ENCODE measurements at regions not wholly inside any gene's neighbourhood (a gene's known extent, or its start where the extent isn't known, plus 50 kb on each side); places are given as distances from the start of the nearest gene placed in this dataset.

DNA sequence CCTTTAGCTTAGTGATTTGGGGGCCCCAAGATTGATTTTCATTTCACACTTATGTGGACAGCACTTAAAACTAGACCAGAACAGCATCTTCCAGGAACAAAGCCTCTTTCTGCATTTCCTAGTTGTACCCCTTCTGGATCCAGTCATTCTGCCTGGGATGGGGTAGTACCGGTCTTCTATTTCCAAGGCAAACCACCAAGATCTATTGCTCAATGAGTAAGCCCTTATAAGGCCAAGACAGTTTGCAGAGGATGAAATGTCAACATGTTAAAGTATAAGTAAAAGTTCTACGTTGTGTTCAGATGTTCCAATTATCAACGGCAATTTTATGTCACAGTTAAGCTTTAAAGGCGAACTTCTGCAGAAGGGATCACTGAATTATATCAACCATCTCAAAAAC, 106.9 kb upstream of the ZNF746 start:
- Histone ChIP-seq H3K79me1 (ENCODE audit: low read depth, low read length) (no peaks in the 10 kb centered on the region), H2BK120ac (replicated peaks; ENCODE audit: low read depth, low read length) (no peak overlapping the region), H3K4me3 (ENCODE audit: extremely low read depth in 1 of 4, insufficient read depth in 2 of 4, low read depth in 3 of 4, low read length in 4 of 4) (no peak overlapping the region), H2BK5ac (ENCODE audit: low read depth, low read length) (no peak overlapping the region), H3K9ac (replicated peaks in 1 of 4; ENCODE audit: extremely low read depth in 1 of 4, low read depth in 3 of 4, low read length in 3 of 4) (no peak overlapping the region), H3K18ac (ENCODE audit: extremely low read depth, low read length) (no peak overlapping the region), H3K36me3 (ENCODE audit: control insufficient read depth in 2 of 4, insufficient read depth in 4 of 4, low read length in 3 of 4) (peaks cover 0 to 11% (median 2%) of the 10 kb centered on the region in 4 experiments; a peak in 5 of 8 replicates), H3K23ac (ENCODE audit: insufficient read length) (no peak overlapping the region), H2BK20ac (ENCODE audit: low read length) (no peak overlapping the region), H3K56ac (replicated peaks; ENCODE audit: insufficient read length, low read depth, low read length) (no peak overlapping the region), H4K5ac (ENCODE audit: insufficient read length, low read depth, low read length) (no peak overlapping the region), H2AK5ac (ENCODE audit: low read depth, low read length) (no peak overlapping the region), H3K27ac (ENCODE audit: low read depth, low read length) (no peak overlapping the region), H3K79me2 (ENCODE audit: control insufficient read depth in 1 of 2, insufficient read depth in 2 of 2, low read length in 2 of 2) (no peaks in the 10 kb centered on the region), H3K4me1 (replicated peaks in 1 of 4; ENCODE audit: control insufficient read depth in 3 of 4, insufficient read depth in 4 of 4, low read length in 3 of 4) (no peaks in the 10 kb centered on the region), H3K23me2 (ENCODE audit: low read depth, low read length) (no peaks in the 10 kb centered on the region), H4K8ac (ENCODE audit: extremely low read depth, insufficient read depth, low read length) (no peak overlapping the region), H3K9me3 (ENCODE audit: insufficient read depth in 2 of 2, low read depth in 1 of 2, low read length in 1 of 2) (no peaks in the 10 kb centered on the region), H3K4ac (replicated peaks; ENCODE audit: insufficient read length, low read depth, low read length) (no peak overlapping the region), H3K4me2 (ENCODE audit: insufficient read depth in 1 of 2, low read depth in 2 of 2, low read length in 2 of 2) (no peak overlapping the region), H3K14ac (ENCODE audit: insufficient read length) (no peak overlapping the region), H3K27me3 (replicated peaks in 1 of 4; ENCODE audit: control insufficient read depth in 3 of 4, extremely low read depth in 1 of 4, insufficient read depth in 3 of 4, low read length in 3 of 4) (no peaks in the 10 kb centered on the region), H2BK12ac (ENCODE audit: low read depth, low read length) (no peak overlapping the region), H2AFZ (ENCODE audit: low read length) (no peak overlapping the region), H2BK15ac (ENCODE audit: low read length) (no peak overlapping the region), H4K20me1 (replicated peaks in 1 of 2; ENCODE audit: control insufficient read depth in 1 of 2, insufficient read depth in 2 of 2, low read length in 2 of 2) (peaks cover 0 to 4% of the 10 kb centered on the region in 2 experiments), H4K91ac (replicated peaks; ENCODE audit: insufficient read length, low read length) (no peak overlapping the region)
- 95% methylated on average over 4 of the region's 4 CpGs; no CpG with 5 or more reads in 1 of the 2 experiments for WGBS, 2 experiments (ENCODE audit: extremely low coverage in 1 of 2, insufficient coverage in 1 of 2, insufficient read length in 1 of 2, insufficient replicate concordance in 2 of 2, low coverage in 1 of 2, low lambda C conversion rate in 2 of 2, missing lambda C conversion rate in 1 of 2)
- TF ChIP-seq EP300 (IDR thresholded peaks at IDR 0.05; ENCODE audit: borderline replicate concordance in 1 of 2, low read depth in 2 of 2, low read length in 2 of 2) (no peak), SP4 (IDR thresholded peaks at IDR 0.05; ENCODE audit: low read length) (no peak)
- no peak for FAIRE-seq
- no peak for DNase-seq (ENCODE audit: low read depth in 1 of 2, low spot score in 2 of 2)
- ChIA-PET POLR2A (ENCODE audit: partially characterized antibody) (no interaction called here), CTCF (ENCODE audit: partially characterized antibody) (interaction anchor here (0.9 to 1.2 kb wide), 3 partner anchors 13 to 183 kb away, joined by 3 read pairs; no protein-coding TSS in a partner anchor)

All from H1 (cell line).